Caco-2 (cell line): ENCODE measurements at regions not wholly inside any gene's neighbourhood (a gene's known extent, or its start where the extent isn't known, plus 50 kb on each side); places are given as distances from the start of the nearest gene placed in this dataset.

ENCODE experiments used
- BruUV-seq: library from RNA; stranded (reverse); fragments of 400-500 nt; replicated peaks from 2 replicates; lab custom pipeline; 2021; lab: Mats Ljungman, UMichigan
- CTCF ChIA-PET: fragments of 300-600 bp; sonication (Branson Sonifier 250); formaldehyde crosslinking; loops from one replicate; lab custom pipeline; 2022; ENCODE audit warnings: antibody characterized with exemption; lab: Charles Lee
- POLR2A ChIA-PET: fragments of 300-600 bp; sonication (Branson Sonifier 250); formaldehyde crosslinking; loops from one replicate; lab custom pipeline; 2022; ENCODE audit warnings: antibody characterized with exemption; lab: Charles Lee
- DNase-seq, 2 experiments: peaks; one replicate each; pipeline versions ENCODE4 v3.0.0 to v3.0.0-alpha.2; 2020 to 2022
- H3K27me3 ChIP-seq: replicated peaks from 2 replicates; pipeline ENCODE4 v1.6.0; 2011; ENCODE audit warnings: low read length; ENCODE audit not compliant: control insufficient read depth, insufficient read depth
- H3K36me3 ChIP-seq: 2 replicates; pipeline ENCODE4 v1.5.1; 2011; ENCODE audit warnings: low read length; ENCODE audit not compliant: control insufficient read depth, insufficient read depth
- H3K4me1 ChIP-seq: fragments of 250-450 bp; sonication (Bioruptor Pico); 2 replicates; pipeline ENCODE4 v1.5.1; 2020; ENCODE audit warnings: mild to moderate bottlenecking
- H3K4me3 ChIP-seq: 2 replicates; pipeline ENCODE4 v1.5.1; 2011; ENCODE audit warnings: low read depth, mild to moderate bottlenecking, control low read depth, low read length
- H3K9me3 ChIP-seq: fragments of 250-450 bp; sonication (Bioruptor Pico); 2 replicates; pipeline ENCODE4 v1.5.1; 2020; ENCODE audit warnings: mild to moderate bottlenecking, moderate library complexity
- H3K27ac Mint-ChIP-seq: one replicate; pipeline ENCODE4 v1.8.0; 2022; ENCODE audit warnings: mixed read lengths; ENCODE audit not compliant: unreplicated experiment
- H3K27me3 Mint-ChIP-seq: one replicate; pipeline ENCODE4 v1.8.0; 2022; ENCODE audit warnings: mixed read lengths; ENCODE audit not compliant: insufficient read depth, unreplicated experiment
- H3K36me3 Mint-ChIP-seq: one replicate; pipeline ENCODE4 v1.8.0; 2022; ENCODE audit warnings: mild to moderate bottlenecking, mixed read lengths; ENCODE audit not compliant: insufficient read depth, unreplicated experiment
- H3K4me1 Mint-ChIP-seq: one replicate; pipeline ENCODE4 v1.8.0; 2022; ENCODE audit warnings: low read depth, mixed read lengths; ENCODE audit not compliant: unreplicated experiment
- H3K4me3 Mint-ChIP-seq: one replicate; pipeline ENCODE4 v1.8.0; 2022; ENCODE audit warnings: mild to moderate bottlenecking, moderate library complexity, mixed read lengths; ENCODE audit not compliant: unreplicated experiment
- H3K9me3 Mint-ChIP-seq: one replicate; pipeline ENCODE4 v1.8.0; 2022; ENCODE audit warnings: mixed read lengths; ENCODE audit not compliant: unreplicated experiment
- intact Hi-C: fragments of 100-400 bp; cut with micrococcal nuclease; formaldehyde crosslinking; loops from one replicate; pipeline ENCODE4 v1.10.0; 2022; ENCODE audit not compliant: unreplicated experiment
- TF ChIP-seq, protein P1 (sequence below), 2 experiments: fragments of 200-600 bp in 1 of 2; IDR thresholded peaks; 1 replicate in 1 of 2; 2 replicates in 1 of 2; pipeline versions ENCODE4 v1.5.1 to v1.8.0; 2011 to 2022; ENCODE audit warnings: antibody characterized with exemption in 1 of 2, control low read depth in 1 of 2, inconsistent platforms in 1 of 2, low read depth in 1 of 2, low read length in 1 of 2, mild to moderate bottlenecking in 1 of 2, moderate library complexity in 1 of 2; ENCODE audit not compliant: insufficient read depth in 1 of 2, severe bottlenecking in 1 of 2, unreplicated experiment in 1 of 2

DNA sequence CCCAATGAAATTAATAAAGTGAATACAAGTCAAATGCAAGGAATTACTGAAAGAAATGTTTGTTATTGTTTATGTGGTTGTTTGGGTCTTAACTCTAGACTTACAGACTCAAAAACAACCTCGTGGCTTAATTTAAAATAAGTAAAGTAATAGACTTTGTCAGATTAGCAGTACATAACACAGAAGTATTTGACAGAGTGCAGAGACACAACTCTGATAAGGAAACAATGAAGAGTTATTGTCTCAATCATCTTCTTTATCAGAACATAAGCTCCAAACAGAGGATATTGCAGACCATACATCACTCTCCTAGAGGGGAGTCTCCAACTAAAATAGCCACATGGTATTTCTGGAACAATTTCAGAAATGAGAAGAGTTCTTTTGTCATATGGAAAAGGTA lies 487.7 kb upstream of the HS3ST5 start:
- POLR2A ChIA-PET = no interaction called here
- Mint-ChIP-seq H3K4me1 (peaks cover 14% of the 10 kb centered on the region), H3K27ac (no peak overlapping the region), H3K9me3 (peaks cover 11% of the 10 kb centered on the region), H3K27me3 (no peaks in the 10 kb centered on the region), H3K4me3 (no peak overlapping the region), H3K36me3 (no peaks in the 10 kb centered on the region)
- CTCF ChIA-PET = no interaction called here
- TF ChIP-seq, protein P1, sequence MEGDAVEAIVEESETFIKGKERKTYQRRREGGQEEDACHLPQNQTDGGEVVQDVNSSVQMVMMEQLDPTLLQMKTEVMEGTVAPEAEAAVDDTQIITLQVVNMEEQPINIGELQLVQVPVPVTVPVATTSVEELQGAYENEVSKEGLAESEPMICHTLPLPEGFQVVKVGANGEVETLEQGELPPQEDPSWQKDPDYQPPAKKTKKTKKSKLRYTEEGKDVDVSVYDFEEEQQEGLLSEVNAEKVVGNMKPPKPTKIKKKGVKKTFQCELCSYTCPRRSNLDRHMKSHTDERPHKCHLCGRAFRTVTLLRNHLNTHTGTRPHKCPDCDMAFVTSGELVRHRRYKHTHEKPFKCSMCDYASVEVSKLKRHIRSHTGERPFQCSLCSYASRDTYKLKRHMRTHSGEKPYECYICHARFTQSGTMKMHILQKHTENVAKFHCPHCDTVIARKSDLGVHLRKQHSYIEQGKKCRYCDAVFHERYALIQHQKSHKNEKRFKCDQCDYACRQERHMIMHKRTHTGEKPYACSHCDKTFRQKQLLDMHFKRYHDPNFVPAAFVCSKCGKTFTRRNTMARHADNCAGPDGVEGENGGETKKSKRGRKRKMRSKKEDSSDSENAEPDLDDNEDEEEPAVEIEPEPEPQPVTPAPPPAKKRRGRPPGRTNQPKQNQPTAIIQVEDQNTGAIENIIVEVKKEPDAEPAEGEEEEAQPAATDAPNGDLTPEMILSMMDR (IDR thresholded peaks at IDR 0.05; ENCODE audit: insufficient read depth in 1 of 2, low read depth in 1 of 2, low read length in 1 of 2, severe bottlenecking in 1 of 2, unreplicated experiment in 1 of 2) = no peak
- no peak for DNase-seq
- no peaks in the 10 kb centered on the region for H3K9me3 ChIP-seq
- no TSS peak for BruUV-seq
- H3K36me3 ChIP-seq = no peaks in the 10 kb centered on the region
- H3K4me1 ChIP-seq = peaks cover 25% of the 10 kb centered on the region
- no peaks in the 10 kb centered on the region for H3K27me3 ChIP-seq
- H3K4me3 ChIP-seq = no peak overlapping the region
- intact Hi-C loops = no loop called here

DNA sequence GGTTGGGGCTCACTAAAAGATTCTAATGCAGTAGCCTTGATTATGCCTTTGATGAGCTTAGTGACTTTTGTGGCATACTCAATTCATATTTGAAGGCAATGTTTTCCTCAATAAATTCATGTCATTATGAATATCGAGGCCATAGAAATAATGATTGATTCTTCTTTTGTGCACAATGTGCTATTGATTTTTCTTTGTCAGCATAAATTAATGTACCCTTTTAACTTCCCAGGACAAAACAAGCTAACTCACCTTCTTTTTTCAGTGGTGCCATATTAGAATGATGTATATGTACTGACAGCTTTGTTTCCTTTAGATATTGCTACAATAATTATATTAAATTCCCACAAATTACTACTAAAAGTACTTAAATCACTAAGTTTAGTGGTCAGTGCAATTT lies 484.3 kb upstream of the HS3ST5 start:
- H3K36me3 Mint-ChIP-seq = no peaks in the 10 kb centered on the region
- H3K4me1 Mint-ChIP-seq = no peaks in the 10 kb centered on the region

DNA sequence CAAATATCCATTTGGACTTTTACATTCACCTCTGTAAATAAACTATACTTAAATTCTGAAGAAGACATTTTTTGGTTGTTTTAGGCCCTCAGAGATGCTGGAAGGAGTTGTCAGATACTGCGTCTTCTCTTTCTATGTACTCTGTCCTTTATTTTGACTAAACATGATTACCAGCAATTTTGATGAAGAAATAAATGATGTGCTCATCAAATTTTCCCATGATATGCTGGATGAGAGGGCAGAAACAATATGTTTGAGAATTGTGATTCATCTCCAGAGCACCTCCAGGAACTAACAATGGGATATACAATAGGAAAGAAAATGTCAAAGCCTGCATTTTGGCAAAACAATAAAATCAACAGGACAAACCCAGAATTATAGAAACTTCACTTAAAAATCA lies 481.6 kb upstream of the HS3ST5 start:
- H3K27me3 Mint-ChIP-seq = no peaks in the 10 kb centered on the region
- ChIA-PET POLR2A (no interaction called here), CTCF (no interaction called here)
- H3K4me1 ChIP-seq = no peaks in the 10 kb centered on the region
- H3K36me3 Mint-ChIP-seq = no peaks in the 10 kb centered on the region
- H3K9me3 ChIP-seq = no peaks in the 10 kb centered on the region
- H3K4me3 ChIP-seq = no peak overlapping the region
- H3K27ac Mint-ChIP-seq = no peak overlapping the region
- no peaks in the 10 kb centered on the region for H3K27me3 ChIP-seq
- no TSS peak for BruUV-seq
- no peaks in the 10 kb centered on the region for H3K36me3 ChIP-seq
- H3K4me1 Mint-ChIP-seq = no peaks in the 10 kb centered on the region
- DNase-seq = no peak
- no peak overlapping the region for H3K4me3 Mint-ChIP-seq
- H3K9me3 Mint-ChIP-seq = no peaks in the 10 kb centered on the region
- intact Hi-C loops = no loop called here
- TF ChIP-seq, protein P1 (IDR thresholded peaks at IDR 0.05; ENCODE audit: insufficient read depth in 1 of 2, low read depth in 1 of 2, low read length in 1 of 2, severe bottlenecking in 1 of 2, unreplicated experiment in 1 of 2) = no peak

More for the DNA sequence above, 484.3 kb upstream of the HS3ST5 start:
- TF ChIP-seq, protein P1 (IDR thresholded peaks at IDR 0.05; ENCODE audit: insufficient read depth in 1 of 2, low read depth in 1 of 2, low read length in 1 of 2, severe bottlenecking in 1 of 2, unreplicated experiment in 1 of 2) = no peak
- H3K9me3 ChIP-seq = no peaks in the 10 kb centered on the region
- Mint-ChIP-seq H3K4me3 (no peak overlapping the region), H3K27ac (no peak overlapping the region), H3K27me3 (no peaks in the 10 kb centered on the region), H3K9me3 (no peaks in the 10 kb centered on the region)
- intact Hi-C loops = no loop called here
- no peaks in the 10 kb centered on the region for H3K36me3 ChIP-seq
- BruUV-seq = no TSS peak
- no peaks in the 10 kb centered on the region for H3K27me3 ChIP-seq
- POLR2A ChIA-PET = no interaction called here
- CTCF ChIA-PET = no interaction called here
- no peak for DNase-seq
- no peaks in the 10 kb centered on the region for H3K4me1 ChIP-seq
- H3K4me3 ChIP-seq = no peak overlapping the region
